ENCODE measurements at regions not wholly inside any gene's neighbourhood (a gene's known extent, or its start where the extent isn't known, plus 50 kb on each side); places are given as distances from the start of the nearest gene placed in this dataset.
"Not testable (repeated sequence)": the region's sequence is repeated elsewhere in the genome, so short reads cannot be mapped to it uniquely, and the experiment has no call there.

GRCh38 chr7:156039971-156040677 is 227.9 kb upstream of the SHH start:
- no peak for DNase-seq (ENCODE audit: insufficient read length, low spot score)
- TF ChIP-seq, protein P1, sequence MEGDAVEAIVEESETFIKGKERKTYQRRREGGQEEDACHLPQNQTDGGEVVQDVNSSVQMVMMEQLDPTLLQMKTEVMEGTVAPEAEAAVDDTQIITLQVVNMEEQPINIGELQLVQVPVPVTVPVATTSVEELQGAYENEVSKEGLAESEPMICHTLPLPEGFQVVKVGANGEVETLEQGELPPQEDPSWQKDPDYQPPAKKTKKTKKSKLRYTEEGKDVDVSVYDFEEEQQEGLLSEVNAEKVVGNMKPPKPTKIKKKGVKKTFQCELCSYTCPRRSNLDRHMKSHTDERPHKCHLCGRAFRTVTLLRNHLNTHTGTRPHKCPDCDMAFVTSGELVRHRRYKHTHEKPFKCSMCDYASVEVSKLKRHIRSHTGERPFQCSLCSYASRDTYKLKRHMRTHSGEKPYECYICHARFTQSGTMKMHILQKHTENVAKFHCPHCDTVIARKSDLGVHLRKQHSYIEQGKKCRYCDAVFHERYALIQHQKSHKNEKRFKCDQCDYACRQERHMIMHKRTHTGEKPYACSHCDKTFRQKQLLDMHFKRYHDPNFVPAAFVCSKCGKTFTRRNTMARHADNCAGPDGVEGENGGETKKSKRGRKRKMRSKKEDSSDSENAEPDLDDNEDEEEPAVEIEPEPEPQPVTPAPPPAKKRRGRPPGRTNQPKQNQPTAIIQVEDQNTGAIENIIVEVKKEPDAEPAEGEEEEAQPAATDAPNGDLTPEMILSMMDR (IDR thresholded peaks at IDR 0.05; ENCODE audit: insufficient read depth, missing control alignments) = no peak
- no peak for FAIRE-seq

- FAIRE-seq = no peak
- TF ChIP-seq, protein P1 (IDR thresholded peaks at IDR 0.05; ENCODE audit: insufficient read depth, missing control alignments) = no peak
- no peak for DNase-seq (ENCODE audit: insufficient read length, low spot score)
Observed at GRCh38 chr7:156039194-156039593, 226.9 kb upstream of the SHH start.

GRCh38 chr7:156038345-156038744 is 226.1 kb upstream of the SHH start:
- FAIRE-seq = no peak

GRCh38 chr7:156036153-156036552 is 223.9 kb upstream of the SHH start:
- FAIRE-seq = no peak
- DNase-seq (ENCODE audit: insufficient read length, low spot score) = no peak
- TF ChIP-seq, protein P1 (IDR thresholded peaks at IDR 0.05; ENCODE audit: insufficient read depth, missing control alignments) = no peak

More at GRCh38 chr7:156038345-156038744, 226.1 kb upstream of the SHH start:
- TF ChIP-seq, protein P1 (IDR thresholded peaks at IDR 0.05; ENCODE audit: insufficient read depth, missing control alignments) = no peak
- DNase-seq (ENCODE audit: insufficient read length, low spot score) = no peak

GRCh38 chr7:156035387-156035786 is 223.1 kb upstream of the SHH start:
- FAIRE-seq; DNase-seq (ENCODE audit: insufficient read length, low spot score): not testable (repeated sequence)

DNA sequence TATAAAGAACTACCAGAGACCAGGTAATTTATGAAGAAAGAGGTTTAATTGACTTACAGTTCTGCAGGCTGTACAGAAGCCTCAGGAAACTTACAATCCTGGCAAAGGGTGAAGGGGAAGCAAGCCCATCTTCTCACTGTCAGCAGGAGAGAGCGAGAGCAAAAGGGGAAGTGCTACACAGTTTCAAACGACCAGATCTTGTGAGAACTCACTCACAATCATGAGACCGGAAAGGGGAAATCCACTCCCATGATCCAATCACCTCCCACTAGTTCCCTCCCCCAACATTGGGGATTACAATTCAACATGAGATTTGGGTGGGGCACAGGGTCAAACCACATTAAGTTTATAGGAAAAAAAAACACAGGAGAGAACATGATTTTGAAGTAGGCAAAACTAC is 222.1 kb upstream of the SHH start:
- FAIRE-seq = no peak
- DNase-seq (ENCODE audit: insufficient read length, low spot score) = no peak
- TF ChIP-seq, protein P1 (IDR thresholded peaks at IDR 0.05; ENCODE audit: insufficient read depth, missing control alignments) = no peak

DNA sequence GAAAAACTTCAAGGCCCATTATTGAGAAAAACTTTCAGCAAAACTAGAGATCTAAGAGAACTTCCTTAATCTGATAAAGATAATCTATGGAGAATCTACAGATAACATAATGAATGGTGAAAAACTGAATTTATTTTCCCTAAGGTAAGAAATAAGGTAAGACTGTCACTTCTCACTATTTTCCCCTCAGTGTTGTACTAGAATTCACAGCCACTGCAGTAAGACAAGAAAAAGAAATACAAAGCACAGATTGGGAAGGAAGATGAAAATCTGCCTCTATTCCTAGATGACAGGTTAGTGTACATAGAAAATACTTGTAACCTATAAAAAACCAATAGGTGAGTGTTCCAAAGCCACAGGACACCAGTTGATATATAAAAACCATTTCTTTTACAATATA is 220.7 kb upstream of the SHH start:
- FAIRE-seq (no peak), DNase-seq (ENCODE audit: insufficient read length, low spot score) (no peak)
- TF ChIP-seq, protein P1 (IDR thresholded peaks at IDR 0.05; ENCODE audit: insufficient read depth, missing control alignments) = no peak

Measured in D721Med (cell line).